Sigmoid colon (tissue), 4 donors: ENCODE measurements at regions not wholly inside any gene's neighbourhood (a gene's known extent, or its start where the extent isn't known, plus 50 kb on each side); places are given as distances from the start of the nearest gene placed in this dataset.

Source experiments
- EP300 ChIP-seq, 4 donors: sonication (generic); formaldehyde crosslinking; IDR thresholded peaks; one replicate each; pipeline ENCODE4 v1.6.1; 2017; ENCODE audit warnings: antibody characterized with exemption in 4 of 4
- POLR2A ChIP-seq, 2 donors: fragments of 450-650 bp; IDR thresholded peaks; one replicate each; pipeline ENCODE4 v1.6.1; 2016; ENCODE audit warnings: antibody characterized with exemption in 2 of 2, mild to moderate bottlenecking in 2 of 2, moderate library complexity in 2 of 2
- POLR2AphosphoS5 ChIP-seq, 4 donors: sonication (generic); formaldehyde crosslinking; IDR thresholded peaks; one replicate each; pipeline ENCODE4 v1.6.1; 2017; ENCODE audit warnings: antibody characterized with exemption in 4 of 4
- TF ChIP-seq, protein P1 (sequence below), 4 experiments: fragments of 450-650 bp in 3 of 4; fragments of 200-600 bp in 1 of 4; IDR thresholded peaks; one replicate each; pipeline ENCODE4 v1.5.1; 2016 to 2019; ENCODE audit warnings: antibody characterized with exemption in 4 of 4, mild to moderate bottlenecking in 3 of 4, moderate library complexity in 2 of 4

DNA sequence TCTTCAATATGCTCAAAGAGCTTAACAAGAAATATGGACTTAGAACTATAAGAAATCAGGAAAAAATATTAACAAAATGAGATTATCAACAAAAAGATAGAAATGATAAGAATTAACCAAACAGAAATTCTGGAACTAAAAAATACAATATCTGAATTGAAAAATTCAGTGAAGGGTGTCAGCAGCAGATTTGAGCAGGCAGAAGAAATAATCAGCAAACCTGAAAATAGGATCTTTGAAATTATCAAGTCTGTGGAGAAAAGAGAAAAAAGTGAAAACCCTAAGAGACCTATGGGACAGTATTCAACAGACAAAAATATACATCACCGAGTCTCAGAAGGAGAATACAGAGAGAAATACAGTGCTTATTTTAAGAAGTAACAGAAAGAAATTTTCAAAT is 877.8 kb upstream of the AGA start:
- TF ChIP-seq, protein P1, sequence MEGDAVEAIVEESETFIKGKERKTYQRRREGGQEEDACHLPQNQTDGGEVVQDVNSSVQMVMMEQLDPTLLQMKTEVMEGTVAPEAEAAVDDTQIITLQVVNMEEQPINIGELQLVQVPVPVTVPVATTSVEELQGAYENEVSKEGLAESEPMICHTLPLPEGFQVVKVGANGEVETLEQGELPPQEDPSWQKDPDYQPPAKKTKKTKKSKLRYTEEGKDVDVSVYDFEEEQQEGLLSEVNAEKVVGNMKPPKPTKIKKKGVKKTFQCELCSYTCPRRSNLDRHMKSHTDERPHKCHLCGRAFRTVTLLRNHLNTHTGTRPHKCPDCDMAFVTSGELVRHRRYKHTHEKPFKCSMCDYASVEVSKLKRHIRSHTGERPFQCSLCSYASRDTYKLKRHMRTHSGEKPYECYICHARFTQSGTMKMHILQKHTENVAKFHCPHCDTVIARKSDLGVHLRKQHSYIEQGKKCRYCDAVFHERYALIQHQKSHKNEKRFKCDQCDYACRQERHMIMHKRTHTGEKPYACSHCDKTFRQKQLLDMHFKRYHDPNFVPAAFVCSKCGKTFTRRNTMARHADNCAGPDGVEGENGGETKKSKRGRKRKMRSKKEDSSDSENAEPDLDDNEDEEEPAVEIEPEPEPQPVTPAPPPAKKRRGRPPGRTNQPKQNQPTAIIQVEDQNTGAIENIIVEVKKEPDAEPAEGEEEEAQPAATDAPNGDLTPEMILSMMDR (IDR thresholded peaks at IDR 0.05), result no peak
- TF ChIP-seq POLR2AphosphoS5 (IDR thresholded peaks at IDR 0.05) (no peak), POLR2A (IDR thresholded peaks at IDR 0.05) (no peak), EP300 (IDR thresholded peaks at IDR 0.05) (no peak)
